ENCODE measurements at regions not wholly inside any gene's neighbourhood (a gene's known extent, or its start where the extent isn't known, plus 50 kb on each side); places are given as distances from the start of the nearest gene placed in this dataset.

DNA sequence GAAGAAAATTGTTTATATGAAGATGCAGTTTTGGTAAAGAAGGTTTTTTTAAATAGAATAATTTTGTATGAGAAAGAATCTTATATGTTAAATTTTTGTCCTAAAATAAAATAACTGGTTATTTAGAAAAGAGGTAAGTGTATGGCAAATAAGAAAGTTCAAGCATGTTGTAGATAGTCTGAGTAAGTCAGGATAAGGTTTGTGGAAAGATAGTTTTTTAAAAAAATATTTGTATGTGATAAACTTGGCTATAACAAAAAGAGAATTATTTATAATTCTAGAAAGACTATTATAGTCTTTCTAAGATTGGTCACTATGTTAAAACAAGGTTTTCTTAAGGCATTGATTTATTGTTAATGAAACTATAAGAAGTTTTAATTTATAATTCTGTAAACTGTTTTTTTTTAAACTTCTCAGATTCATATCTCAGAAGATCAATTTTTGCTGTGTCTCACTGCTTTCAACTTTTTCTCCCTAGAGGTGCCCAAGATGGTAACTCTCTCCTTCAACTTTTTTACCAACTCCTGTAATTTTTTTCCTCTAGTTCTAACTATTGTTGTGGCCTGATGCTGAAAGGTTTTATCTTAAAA, 698.6 kb downstream of the CCSER2 start:
- Histone ChIP-seq H2BK120ac (ENCODE audit: low read depth, low read length) (no peak overlapping the region), H4K5ac (ENCODE audit: low read depth, low read length) (no peak overlapping the region), H4K91ac (ENCODE audit: insufficient read depth, low read depth, low read length) (no peak overlapping the region), H3K4me3 (ENCODE audit: insufficient read depth, low read depth, low read length) (no peak overlapping the region), H3K9me1 (ENCODE audit: insufficient read depth, low read length) (no peaks in the 10 kb centered on the region), H2AK9ac (replicated peaks; ENCODE audit: low read depth, low read length, poor library complexity) (no peak overlapping the region), H2AK5ac (ENCODE audit: low read depth, low read length) (no peak overlapping the region), H2BK15ac (ENCODE audit: low read depth, low read length) (no peak overlapping the region), H3K9me3 (ENCODE audit: control insufficient read depth, insufficient read depth, low read length) (peaks cover 4% of the 10 kb centered on the region; the same call in 1 of the 2 replicates), H3K27ac (ENCODE audit: insufficient read depth, low read length) (no peak overlapping the region), H4K20me1 (ENCODE audit: insufficient read depth, low read length) (no peaks in the 10 kb centered on the region), H3K27me3 (ENCODE audit: control insufficient read depth, insufficient read depth, low read length) (no peaks in the 10 kb centered on the region), H3K14ac (replicated peaks; ENCODE audit: low read depth, low read length) (no peak overlapping the region), H3K79me1 (ENCODE audit: low read depth in 1 of 2, low read length in 2 of 2) (no peaks in the 10 kb centered on the region), H3K23ac (ENCODE audit: low read depth, low read length) (no peak overlapping the region), H2BK5ac (ENCODE audit: low read depth, low read length, poor library complexity, severe bottlenecking) (no peak overlapping the region), H4K8ac (ENCODE audit: low read depth in 2 of 2, low read length in 2 of 2) (no peak overlapping the region), H3K36me3 (ENCODE audit: control insufficient read depth, insufficient read depth, low read length) (no peaks in the 10 kb centered on the region), H3K9ac (ENCODE audit: low read depth, low read length) (no peak overlapping the region), H3K18ac (ENCODE audit: low read depth, low read length) (no peak overlapping the region), H3K56ac (ENCODE audit: extremely low read depth, insufficient read depth, low read length) (no peak overlapping the region), H3K4ac (ENCODE audit: low read depth, low read length) (no peak overlapping the region), H3K4me2 (ENCODE audit: low read depth, low read length) (no peak overlapping the region), H3K4me1 (ENCODE audit: control insufficient read depth, insufficient read depth, low read length) (no peaks in the 10 kb centered on the region), H2BK20ac (ENCODE audit: low read depth, low read length) (no peak overlapping the region), H2AFZ (replicated peaks; ENCODE audit: low read length, poor library complexity) (no peak overlapping the region)
- in situ Hi-C loops (cut with MboI; ENCODE audit: low sequenced_read_pairs) (no loop called here), dilution Hi-C loops (cut with HindIII; ENCODE audit: low sequenced_read_pairs, unreplicated experiment) (no loop called here), intact Hi-C loops (cut with micrococcal nuclease) (no loop called here)
- ATAC-seq (ENCODE audit: low read depth) = no peak
- DNase-seq = no peak
- ChIA-PET CTCF (no interaction called here), POLR2A (ENCODE audit: unreplicated experiment) (no interaction called here)
- no TSS peak for BruUV-seq (replicated peaks)
- TF ChIP-seq SMC3 (IDR thresholded peaks at IDR 0.05; ENCODE audit: low read depth, low read length) (no peak), MAFK (IDR thresholded peaks at IDR 0.05; ENCODE audit: low read depth, low read length) (no peak)
